Superior temporal gyrus (tissue), 1 donor: ENCODE measurements at regions not wholly inside any gene's neighbourhood (a gene's known extent, or its start where the extent isn't known, plus 50 kb on each side); places are given as distances from the start of the nearest gene placed in this dataset.
"Not testable (repeated sequence)": the region's sequence is repeated elsewhere in the genome, so short reads cannot be mapped to it uniquely, and the experiment has no call there.

Experiments
- DNase-seq: peaks from one replicate; pipeline ENCODE4 v3.0.0-alpha.2; 2016; ENCODE audit errors: extremely low spot score

GRCh38 chr2:193868132-193868531 is 1673.4 kb upstream of the TMEFF2 start:
- DNase-seq = no peak

GRCh38 chr2:193867454-193867853 is 1672.7 kb upstream of the TMEFF2 start:
- no peak for DNase-seq

- no peak for DNase-seq
These were observed 1666.8 kb upstream of the TMEFF2 start for GRCh38 chr2:193861557-193861956.

GRCh38 chr2:193847991-193848390 is 1653.3 kb upstream of the TMEFF2 start:
- no peak for DNase-seq

GRCh38 chr2:193847130-193847529 is 1652.4 kb upstream of the TMEFF2 start:
- no peak for DNase-seq

GRCh38 chr2:193845604-193846003 is 1650.9 kb upstream of the TMEFF2 start:
- DNase-seq = no peak

GRCh38 chr2:193843675-193844074 is 1648.9 kb upstream of the TMEFF2 start:
- no peak for DNase-seq

GRCh38 chr2:193841384-193842150 is 1646.8 kb upstream of the TMEFF2 start:
- no peak for DNase-seq

GRCh38 chr2:193837111-193837738 is 1642.5 kb upstream of the TMEFF2 start:
- no peak for DNase-seq

- DNase-seq = not testable (repeated sequence)
These were observed 1641.8 kb upstream of the TMEFF2 start for GRCh38 chr2:193836424-193837006.

GRCh38 chr2:193833895-193834294 is 1639.2 kb upstream of the TMEFF2 start:
- DNase-seq = not testable (repeated sequence)

- DNase-seq = no peak
These were observed 1629.7 kb upstream of the TMEFF2 start for GRCh38 chr2:193824474-193824873.

- no peak for DNase-seq
These were observed 1624.2 kb upstream of the TMEFF2 start for GRCh38 chr2:193818801-193819499.

- no peak for DNase-seq
These were observed 1621.3 kb upstream of the TMEFF2 start for GRCh38 chr2:193816008-193816407.

- no peak for DNase-seq
These were observed 1615.8 kb upstream of the TMEFF2 start for GRCh38 chr2:193810533-193810932.

GRCh38 chr2:193808877-193809276 is 1614.1 kb upstream of the TMEFF2 start:
- DNase-seq = no peak

- DNase-seq = peak; percentile 22
These were observed 1611.5 kb upstream of the TMEFF2 start for GRCh38 chr2:193806088-193806774.

- DNase-seq = no peak
These were observed 1602.1 kb upstream of the TMEFF2 start for GRCh38 chr2:193796847-193797246.

- no peak for DNase-seq
These were observed 1599.2 kb upstream of the TMEFF2 start for GRCh38 chr2:193793914-193794313.

- no peak for DNase-seq
These were observed 1588.9 kb upstream of the TMEFF2 start for GRCh38 chr2:193783681-193784080.

- no peak for DNase-seq
These were observed 1583.6 kb upstream of the TMEFF2 start for GRCh38 chr2:193778293-193778692.

- DNase-seq = no peak
These were observed 1582.3 kb upstream of the TMEFF2 start for GRCh38 chr2:193776988-193777387.
